Embryonic facial prominence (tissue), 1 donor: ENCODE measurements at regions not wholly inside any gene's neighbourhood (a gene's known extent, or its start where the extent isn't known, plus 50 kb on each side); places are given as distances from the start of the nearest gene placed in this dataset.

ENCODE experiments used
- DNase-seq: peaks from one replicate; pipeline ENCODE4 v3.0.0-alpha.2; 2016; ENCODE audit errors: extremely low spot score

- DNase-seq = no peak
Observed at GRCh38 chr3:87044409-87044808, 53.5 kb upstream of the VGLL3 start.

- DNase-seq = no peak
Observed at GRCh38 chr3:87041191-87041590, 50.2 kb upstream of the VGLL3 start.
